ENCODE measurements at regions not wholly inside any gene's neighbourhood (a gene's known extent, or its start where the extent isn't known, plus 50 kb on each side); places are given as distances from the start of the nearest gene placed in this dataset.

- TF ChIP-seq POLR2A (IDR thresholded peaks at IDR 0.05; ENCODE audit: low read length): no peak
- TF ChIP-seq GATA1 (IDR thresholded peaks at IDR 0.05; ENCODE audit: low read depth, low read length): no peak
Measured at GRCh38 chr2:120854014-120854620, 118.4 kb downstream of the GLI2 start.

Data from erythroblast (primary cell).